Panc1 (cell line): ENCODE measurements at regions not wholly inside any gene's neighbourhood (a gene's known extent, or its start where the extent isn't known, plus 50 kb on each side); places are given as distances from the start of the nearest gene placed in this dataset.

Source experiments
- TF ChIP-seq, protein P1 (sequence below): fragments of 450-650 bp; IDR thresholded peaks from 2 replicates; pipeline ENCODE4 v1.5.1; 2017; ENCODE audit warnings: mild to moderate bottlenecking
- TF ChIP-seq, protein P2 (sequence below), 2 experiments: IDR thresholded peaks; 2 replicates each; pipeline ENCODE4 v1.6.1; 2011 to 2012; ENCODE audit warnings: low read depth in 2 of 2, control low read depth in 1 of 2, low read length in 1 of 2, mild to moderate bottlenecking in 1 of 2, moderate library complexity in 1 of 2; ENCODE audit not compliant: insufficient read depth in 1 of 2

DNA sequence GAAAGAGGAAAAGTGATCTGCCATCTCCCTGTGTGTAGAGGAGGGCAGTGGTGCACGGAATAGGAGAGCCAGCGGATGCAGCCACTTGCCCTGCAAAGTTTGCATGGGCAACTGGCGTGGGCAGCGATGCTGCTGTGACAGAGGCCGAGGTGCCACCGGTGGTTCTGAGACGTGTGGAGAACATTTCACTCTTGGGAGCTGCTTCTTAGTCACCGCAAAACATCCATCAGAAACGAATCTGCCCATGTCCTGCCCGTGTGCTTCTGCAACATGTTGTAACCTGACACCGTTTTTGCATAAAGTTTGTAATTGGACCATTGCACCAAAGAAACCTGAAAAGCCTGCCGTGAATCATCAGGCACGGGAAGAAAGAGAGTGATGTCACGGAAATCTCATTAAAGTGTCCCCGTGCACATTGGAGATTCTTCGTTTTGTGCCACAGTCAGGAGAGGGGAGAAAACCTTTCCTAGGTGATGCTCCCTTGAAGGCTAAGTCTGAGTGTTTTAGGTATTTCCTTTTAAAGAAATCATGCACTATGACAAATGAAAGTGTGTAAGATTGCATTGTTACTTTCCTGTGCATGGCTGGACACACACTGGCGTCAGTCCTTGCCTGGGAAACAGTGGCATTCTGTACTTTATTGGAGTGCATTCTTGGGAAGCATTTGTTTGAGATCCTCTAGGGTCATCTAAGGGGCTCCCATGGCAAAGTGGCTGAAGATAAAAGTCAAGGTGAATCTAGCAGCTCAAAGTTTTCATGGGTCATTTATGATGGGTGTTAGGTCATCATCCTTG, 302.6 kb downstream of the KLF6 start:
- TF ChIP-seq, protein P1, sequence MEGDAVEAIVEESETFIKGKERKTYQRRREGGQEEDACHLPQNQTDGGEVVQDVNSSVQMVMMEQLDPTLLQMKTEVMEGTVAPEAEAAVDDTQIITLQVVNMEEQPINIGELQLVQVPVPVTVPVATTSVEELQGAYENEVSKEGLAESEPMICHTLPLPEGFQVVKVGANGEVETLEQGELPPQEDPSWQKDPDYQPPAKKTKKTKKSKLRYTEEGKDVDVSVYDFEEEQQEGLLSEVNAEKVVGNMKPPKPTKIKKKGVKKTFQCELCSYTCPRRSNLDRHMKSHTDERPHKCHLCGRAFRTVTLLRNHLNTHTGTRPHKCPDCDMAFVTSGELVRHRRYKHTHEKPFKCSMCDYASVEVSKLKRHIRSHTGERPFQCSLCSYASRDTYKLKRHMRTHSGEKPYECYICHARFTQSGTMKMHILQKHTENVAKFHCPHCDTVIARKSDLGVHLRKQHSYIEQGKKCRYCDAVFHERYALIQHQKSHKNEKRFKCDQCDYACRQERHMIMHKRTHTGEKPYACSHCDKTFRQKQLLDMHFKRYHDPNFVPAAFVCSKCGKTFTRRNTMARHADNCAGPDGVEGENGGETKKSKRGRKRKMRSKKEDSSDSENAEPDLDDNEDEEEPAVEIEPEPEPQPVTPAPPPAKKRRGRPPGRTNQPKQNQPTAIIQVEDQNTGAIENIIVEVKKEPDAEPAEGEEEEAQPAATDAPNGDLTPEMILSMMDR = no peak
- TF ChIP-seq, protein P2, sequence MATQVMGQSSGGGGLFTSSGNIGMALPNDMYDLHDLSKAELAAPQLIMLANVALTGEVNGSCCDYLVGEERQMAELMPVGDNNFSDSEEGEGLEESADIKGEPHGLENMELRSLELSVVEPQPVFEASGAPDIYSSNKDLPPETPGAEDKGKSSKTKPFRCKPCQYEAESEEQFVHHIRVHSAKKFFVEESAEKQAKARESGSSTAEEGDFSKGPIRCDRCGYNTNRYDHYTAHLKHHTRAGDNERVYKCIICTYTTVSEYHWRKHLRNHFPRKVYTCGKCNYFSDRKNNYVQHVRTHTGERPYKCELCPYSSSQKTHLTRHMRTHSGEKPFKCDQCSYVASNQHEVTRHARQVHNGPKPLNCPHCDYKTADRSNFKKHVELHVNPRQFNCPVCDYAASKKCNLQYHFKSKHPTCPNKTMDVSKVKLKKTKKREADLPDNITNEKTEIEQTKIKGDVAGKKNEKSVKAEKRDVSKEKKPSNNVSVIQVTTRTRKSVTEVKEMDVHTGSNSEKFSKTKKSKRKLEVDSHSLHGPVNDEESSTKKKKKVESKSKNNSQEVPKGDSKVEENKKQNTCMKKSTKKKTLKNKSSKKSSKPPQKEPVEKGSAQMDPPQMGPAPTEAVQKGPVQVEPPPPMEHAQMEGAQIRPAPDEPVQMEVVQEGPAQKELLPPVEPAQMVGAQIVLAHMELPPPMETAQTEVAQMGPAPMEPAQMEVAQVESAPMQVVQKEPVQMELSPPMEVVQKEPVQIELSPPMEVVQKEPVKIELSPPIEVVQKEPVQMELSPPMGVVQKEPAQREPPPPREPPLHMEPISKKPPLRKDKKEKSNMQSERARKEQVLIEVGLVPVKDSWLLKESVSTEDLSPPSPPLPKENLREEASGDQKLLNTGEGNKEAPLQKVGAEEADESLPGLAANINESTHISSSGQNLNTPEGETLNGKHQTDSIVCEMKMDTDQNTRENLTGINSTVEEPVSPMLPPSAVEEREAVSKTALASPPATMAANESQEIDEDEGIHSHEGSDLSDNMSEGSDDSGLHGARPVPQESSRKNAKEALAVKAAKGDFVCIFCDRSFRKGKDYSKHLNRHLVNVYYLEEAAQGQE (IDR thresholded peaks at IDR 0.05; ENCODE audit: insufficient read depth in 1 of 2, low read depth in 2 of 2, low read length in 1 of 2) = no peak
